ENCODE measurements at regions not wholly inside any gene's neighbourhood (a gene's known extent, or its start where the extent isn't known, plus 50 kb on each side); places are given as distances from the start of the nearest gene placed in this dataset.

DNA sequence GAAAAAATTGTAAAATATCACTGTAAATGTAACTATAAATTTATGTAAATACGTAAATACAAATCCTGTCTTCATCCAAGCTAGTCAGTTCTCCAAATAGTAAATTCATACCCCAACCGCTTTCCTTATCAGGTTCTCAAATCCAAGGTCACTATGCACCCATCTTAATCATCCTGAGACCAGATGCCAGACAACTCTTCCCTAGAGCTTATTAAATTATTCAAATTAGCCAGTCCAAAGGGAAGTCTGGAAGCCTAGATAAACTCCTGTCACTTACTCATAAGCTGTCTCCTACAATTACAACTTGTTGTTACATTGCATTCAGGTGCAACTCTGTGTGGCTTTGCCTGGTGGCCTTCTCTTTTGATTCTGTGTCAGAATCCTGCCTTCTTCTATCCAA lies 836.1 kb upstream of the PCDH20 start:
- POLR2A ChIA-PET (ENCODE audit: low non-redundant PET), result no interaction called here
- no peak overlapping the region for H3K27ac ChIP-seq
- CTCF ChIA-PET, result no interaction called here
- no peak for DNase-seq (ENCODE audit: low spot score)
- TF ChIP-seq, protein P1, sequence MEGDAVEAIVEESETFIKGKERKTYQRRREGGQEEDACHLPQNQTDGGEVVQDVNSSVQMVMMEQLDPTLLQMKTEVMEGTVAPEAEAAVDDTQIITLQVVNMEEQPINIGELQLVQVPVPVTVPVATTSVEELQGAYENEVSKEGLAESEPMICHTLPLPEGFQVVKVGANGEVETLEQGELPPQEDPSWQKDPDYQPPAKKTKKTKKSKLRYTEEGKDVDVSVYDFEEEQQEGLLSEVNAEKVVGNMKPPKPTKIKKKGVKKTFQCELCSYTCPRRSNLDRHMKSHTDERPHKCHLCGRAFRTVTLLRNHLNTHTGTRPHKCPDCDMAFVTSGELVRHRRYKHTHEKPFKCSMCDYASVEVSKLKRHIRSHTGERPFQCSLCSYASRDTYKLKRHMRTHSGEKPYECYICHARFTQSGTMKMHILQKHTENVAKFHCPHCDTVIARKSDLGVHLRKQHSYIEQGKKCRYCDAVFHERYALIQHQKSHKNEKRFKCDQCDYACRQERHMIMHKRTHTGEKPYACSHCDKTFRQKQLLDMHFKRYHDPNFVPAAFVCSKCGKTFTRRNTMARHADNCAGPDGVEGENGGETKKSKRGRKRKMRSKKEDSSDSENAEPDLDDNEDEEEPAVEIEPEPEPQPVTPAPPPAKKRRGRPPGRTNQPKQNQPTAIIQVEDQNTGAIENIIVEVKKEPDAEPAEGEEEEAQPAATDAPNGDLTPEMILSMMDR (conservative IDR thresholded peaks at IDR 0.05; ENCODE audit: low read depth), result no peak

DNA sequence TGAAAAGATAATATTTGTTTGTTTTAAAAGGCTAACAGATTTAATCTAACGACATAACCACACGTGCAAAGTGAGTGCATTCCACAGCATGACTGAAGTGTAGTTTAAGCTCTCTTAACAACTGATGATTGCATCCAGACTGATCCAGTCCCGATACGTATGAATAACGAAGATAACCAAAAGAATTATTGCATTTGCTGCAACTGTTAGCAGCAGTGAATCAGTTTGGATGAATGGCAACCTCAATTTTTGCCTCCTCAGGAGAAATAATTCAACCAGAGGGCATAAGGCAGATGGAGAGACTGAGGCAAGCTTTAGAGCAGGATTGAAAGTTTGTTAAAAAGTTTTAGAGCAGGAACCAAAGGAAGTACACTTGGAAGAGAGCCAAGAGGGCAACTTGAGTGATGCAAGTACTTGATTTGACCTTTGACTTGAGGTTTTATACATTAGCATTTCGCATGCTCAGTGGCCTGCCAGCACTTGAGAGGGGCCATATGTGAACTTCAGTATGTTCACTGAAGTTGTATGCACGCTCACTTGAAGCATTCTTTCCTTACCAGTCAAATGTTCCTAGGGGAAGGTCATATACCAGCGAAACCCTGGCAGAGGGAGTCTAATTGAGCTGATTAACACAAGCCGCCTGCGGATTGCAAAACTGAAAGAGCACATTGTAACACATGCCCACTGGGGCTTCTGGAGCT lies 835.0 kb upstream of the PCDH20 start:
- TF ChIP-seq, protein P1 (conservative IDR thresholded peaks at IDR 0.05; ENCODE audit: low read depth), result no peak
- DNase-seq (ENCODE audit: low spot score), result no peak
- ChIA-PET POLR2A (ENCODE audit: low non-redundant PET) (interaction anchor here (0.6 kb wide), 1 partner anchor 197 kb away, joined by 3 read pairs; no protein-coding TSS in a partner anchor), CTCF (no interaction called here)
- H3K27ac ChIP-seq, result no peak overlapping the region

DNA sequence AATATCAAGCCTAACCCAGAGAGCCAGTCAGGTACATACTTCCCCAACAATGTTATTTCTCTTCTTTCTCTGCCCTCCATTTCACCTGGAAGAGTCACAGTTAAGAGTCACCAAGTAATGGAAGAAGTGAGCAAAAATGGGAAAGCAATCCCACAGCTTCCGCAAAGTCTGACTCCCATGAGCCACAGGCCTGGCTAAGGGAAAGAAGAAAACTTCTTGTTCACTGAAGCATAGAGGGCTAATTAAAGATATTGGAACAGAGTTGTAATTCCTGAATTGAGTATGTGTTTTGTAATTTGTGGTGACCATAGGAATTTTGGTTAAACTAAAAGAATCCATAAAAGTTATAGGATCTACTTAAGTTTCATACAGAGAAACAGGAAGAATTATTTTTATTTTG lies 830.9 kb upstream of the PCDH20 start:
- TF ChIP-seq, protein P1 (conservative IDR thresholded peaks at IDR 0.05; ENCODE audit: low read depth), result no peak
- ChIA-PET POLR2A (ENCODE audit: low non-redundant PET) (no interaction called here), CTCF (no interaction called here)
- DNase-seq (ENCODE audit: low spot score), result no peak
- H3K27ac ChIP-seq, result no peak overlapping the region

DNA sequence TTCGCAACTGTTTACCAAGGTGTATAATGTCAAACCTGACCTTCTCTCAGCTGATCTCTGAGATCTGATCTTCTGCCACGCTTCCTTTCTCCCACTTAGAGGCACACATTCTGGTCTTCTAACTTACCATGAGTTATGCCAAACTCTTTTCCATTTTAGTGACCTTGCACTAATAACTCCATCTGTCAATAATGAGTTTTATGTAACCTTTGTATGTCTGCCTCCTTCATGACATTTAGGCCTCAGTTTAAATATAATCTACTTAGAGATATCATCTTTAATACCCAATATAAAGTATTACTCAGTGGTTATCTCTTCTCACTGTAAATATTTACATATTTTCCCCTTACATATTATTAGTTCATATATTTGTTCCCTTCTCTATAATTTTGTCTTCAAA lies 827.5 kb upstream of the PCDH20 start:
- ChIA-PET CTCF (no interaction called here), POLR2A (ENCODE audit: low non-redundant PET) (no interaction called here)

GRCh38 chr13:62234780-62235440 lies 819.3 kb upstream of the PCDH20 start:
- DNase-seq (ENCODE audit: low spot score), result no peak
- ChIA-PET POLR2A (ENCODE audit: low non-redundant PET) (no interaction called here), CTCF (interaction anchor here (0.6 to 1.0 kb wide), 2 partner anchors 13 to 160 kb away, joined by 3 read pairs; no protein-coding TSS in a partner anchor)
- H3K27ac ChIP-seq, result no peak overlapping the region
- TF ChIP-seq, protein P1 (conservative IDR thresholded peaks at IDR 0.05; ENCODE audit: low read depth), result no peak

More for the DNA sequence above, 827.5 kb upstream of the PCDH20 start:
- TF ChIP-seq, protein P1 (conservative IDR thresholded peaks at IDR 0.05; ENCODE audit: low read depth), result no peak
- no peak overlapping the region for H3K27ac ChIP-seq
- no peak for DNase-seq (ENCODE audit: low spot score)

DNA sequence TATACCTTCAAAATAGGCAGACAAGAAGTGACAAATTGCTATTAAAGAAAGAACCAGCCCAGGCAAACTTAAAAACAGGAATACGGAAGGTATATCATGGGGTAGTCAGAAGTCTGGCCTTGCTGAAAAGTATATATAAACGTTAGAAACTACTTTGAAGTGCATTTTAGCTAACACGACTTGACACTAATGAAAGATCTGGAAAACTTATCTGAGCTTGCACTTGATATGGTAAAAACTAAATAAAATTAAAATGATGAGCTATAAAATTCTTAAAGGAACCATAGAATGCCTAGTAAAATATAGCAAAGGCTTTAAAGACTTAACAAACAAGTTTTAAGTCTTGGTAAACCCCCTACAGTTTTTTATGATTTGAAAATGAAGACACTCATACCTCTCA lies 795.3 kb upstream of the PCDH20 start:
- CTCF ChIA-PET, result no interaction called here
- POLR2A ChIA-PET (ENCODE audit: low non-redundant PET), result no interaction called here
- H3K27ac ChIP-seq, result no peak overlapping the region
- no peak for DNase-seq (ENCODE audit: low spot score)
- TF ChIP-seq, protein P1 (conservative IDR thresholded peaks at IDR 0.05; ENCODE audit: low read depth), result no peak
